ENCODE measurements at regions not wholly inside any gene's neighbourhood (a gene's known extent, or its start where the extent isn't known, plus 50 kb on each side); places are given as distances from the start of the nearest gene placed in this dataset.

GRCh38 chr5:67319935-67320725, 123.5 kb upstream of the CD180 start:
- no peak overlapping the region for H3K9ac ChIP-seq (ENCODE audit: control insufficient read depth, insufficient read depth, low read length)
- intact Hi-C loops (cut with micrococcal nuclease; ENCODE audit: unreplicated experiment) (no loop called here), in situ Hi-C loops (cut with MboI) (no loop called here)
- CTCF ChIA-PET: no interaction called here
- 74% methylated on average over 3 of the region's 3 CpGs for WGBS (ENCODE audit: insufficient coverage, insufficient replicate concordance, low lambda C conversion rate, missing lambda C conversion rate)
- POLR2A ChIA-PET: no interaction called here
- no peaks in the 10 kb centered on the region for H3K4me1 ChIP-seq (ENCODE audit: control insufficient read depth, insufficient read depth, low read length)
- no peak overlapping the region for H3K4me2 ChIP-seq (ENCODE audit: control insufficient read depth, insufficient read depth)
- ATAC-seq (no peak), DNase-seq (ENCODE audit: low read depth, low spot score) (no peak), FAIRE-seq (no peak)
- no peak overlapping the region for H2AFZ ChIP-seq (ENCODE audit: control insufficient read depth, low read depth, low read length)
- H3K79me2 ChIP-seq (ENCODE audit: control insufficient read depth, insufficient read depth, low read length): no peaks in the 10 kb centered on the region
- SMC1A ChIA-PET (ENCODE audit: uncharacterized antibody, unreplicated experiment): interaction anchor here (0.6 kb wide), 1 partner anchor 874 kb away, joined by 3 read pairs; no protein-coding TSS in a partner anchor
- RAD21 ChIA-PET (ENCODE audit: unreplicated experiment): no interaction called here
- H3K36me3 ChIP-seq (ENCODE audit: control insufficient read depth in 2 of 2, insufficient read depth in 2 of 2, low read length in 1 of 2): no peaks in the 10 kb centered on the region
- no TSS peak for BruUV-seq (replicated peaks)
- no peaks in the 10 kb centered on the region for H3K9me3 ChIP-seq (replicated peaks; ENCODE audit: control insufficient read depth, insufficient read depth, low read length)
- H3K27ac ChIP-seq (ENCODE audit: control insufficient read depth, insufficient read depth): no peak overlapping the region
- H4K20me1 ChIP-seq (ENCODE audit: control insufficient read depth, insufficient read depth): no peaks in the 10 kb centered on the region
- no peaks in the 10 kb centered on the region for H3K27me3 ChIP-seq (replicated peaks in 1 of 2; ENCODE audit: control insufficient read depth in 2 of 2, insufficient read depth in 2 of 2, low read length in 1 of 2)
- TF ChIP-seq PAX8 (IDR thresholded peaks at IDR 0.05) (no peak), NFYA (IDR thresholded peaks at IDR 0.05; ENCODE audit: borderline replicate concordance, low read depth, low read length) (no peak), WRNIP1 (IDR thresholded peaks at IDR 0.05; ENCODE audit: borderline replicate concordance, low read depth, low read length) (no peak), TBL1XR1 (IDR thresholded peaks at IDR 0.05; ENCODE audit: low read depth, low read length) (no peak), NFYB (IDR thresholded peaks at IDR 0.05; ENCODE audit: insufficient read depth, low read depth, low read length) (no peak), SUZ12 (IDR thresholded peaks at IDR 0.05; ENCODE audit: unreplicated experiment) (no peak), ETV6 (conservative IDR thresholded peaks at IDR 0.05 in 1 of 2, IDR thresholded peaks at IDR 0.05 in 1 of 2; ENCODE audit: borderline replicate concordance in 1 of 2, low read depth in 1 of 2) (no peak), ATF7 (IDR thresholded peaks at IDR 0.05; ENCODE audit: low read depth) (no peak), TARDBP (IDR thresholded peaks at IDR 0.05; ENCODE audit: borderline replicate concordance) (no peak), CTCF (IDR thresholded peaks at IDR 0.05 in 2 of 3, conservative IDR thresholded peaks at IDR 0.05 in 1 of 3; ENCODE audit: control insufficient read depth in 2 of 3, extremely low read depth in 1 of 3, insufficient read depth in 1 of 3, low read depth in 3 of 3, low read length in 3 of 3) (no peak), KDM1A (IDR thresholded peaks at IDR 0.05; ENCODE audit: borderline replicate concordance) (no peak), RFX5 (IDR thresholded peaks at IDR 0.05; ENCODE audit: low read depth, low read length) (no peak), GABPA (IDR thresholded peaks at IDR 0.05; ENCODE audit: low read depth) (no peak)
- TF ChIP-seq, protein P1, sequence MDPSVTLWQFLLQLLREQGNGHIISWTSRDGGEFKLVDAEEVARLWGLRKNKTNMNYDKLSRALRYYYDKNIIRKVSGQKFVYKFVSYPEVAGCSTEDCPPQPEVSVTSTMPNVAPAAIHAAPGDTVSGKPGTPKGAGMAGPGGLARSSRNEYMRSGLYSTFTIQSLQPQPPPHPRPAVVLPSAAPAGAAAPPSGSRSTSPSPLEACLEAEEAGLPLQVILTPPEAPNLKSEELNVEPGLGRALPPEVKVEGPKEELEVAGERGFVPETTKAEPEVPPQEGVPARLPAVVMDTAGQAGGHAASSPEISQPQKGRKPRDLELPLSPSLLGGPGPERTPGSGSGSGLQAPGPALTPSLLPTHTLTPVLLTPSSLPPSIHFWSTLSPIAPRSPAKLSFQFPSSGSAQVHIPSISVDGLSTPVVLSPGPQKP (IDR thresholded peaks at IDR 0.05; ENCODE audit: low read depth, low read length): no peak
- no peak overlapping the region for H3K4me3 ChIP-seq
